HG03378 (cell line): ENCODE measurements at regions not wholly inside any gene's neighbourhood (a gene's known extent, or its start where the extent isn't known, plus 50 kb on each side); places are given as distances from the start of the nearest gene placed in this dataset.

Experiments
- ATAC-seq: cut with Tn5 transposase; IDR thresholded peaks from one replicate; pipeline ENCODE4 v1.9.1; 2021; ENCODE audit warnings: mild to moderate bottlenecking, moderate library complexity; ENCODE audit not compliant: unreplicated experiment

GRCh38 chr2:236939271-236939670 is 146.4 kb upstream of the COPS8 start:
- ATAC-seq = no peak

GRCh38 chr2:236939721-236940231 is 145.9 kb upstream of the COPS8 start:
- ATAC-seq = no peak

GRCh38 chr2:236940497-236940896 is 145.2 kb upstream of the COPS8 start:
- ATAC-seq = no peak

GRCh38 chr2:236940916-236941520 is 144.7 kb upstream of the COPS8 start:
- ATAC-seq = no peak

- no peak for ATAC-seq
Measured at GRCh38 chr2:236941551-236941950, 144.1 kb upstream of the COPS8 start.

GRCh38 chr2:236942554-236942953 is 143.1 kb upstream of the COPS8 start:
- no peak for ATAC-seq

- no peak for ATAC-seq
Measured at GRCh38 chr2:236943068-236943467, 142.6 kb upstream of the COPS8 start.

- ATAC-seq = no peak
Measured at GRCh38 chr2:236943841-236944513, 141.7 kb upstream of the COPS8 start.

- ATAC-seq = no peak
Measured at GRCh38 chr2:236944561-236944960, 141.1 kb upstream of the COPS8 start.

- ATAC-seq = no peak
Measured at GRCh38 chr2:236945431-236946016, 140.2 kb upstream of the COPS8 start.

GRCh38 chr2:236946871-236947270 is 138.8 kb upstream of the COPS8 start:
- no peak for ATAC-seq

- no peak for ATAC-seq
Measured at GRCh38 chr2:236947294-236947693, 138.4 kb upstream of the COPS8 start.

GRCh38 chr2:236947896-236948295 is 137.8 kb upstream of the COPS8 start:
- no peak for ATAC-seq

- ATAC-seq = no peak
Measured at GRCh38 chr2:236949089-236949905, 136.4 kb upstream of the COPS8 start.

GRCh38 chr2:236951830-236952475 is 133.7 kb upstream of the COPS8 start:
- no peak for ATAC-seq

GRCh38 chr2:236954641-236955040 is 131.0 kb upstream of the COPS8 start:
- no peak for ATAC-seq

GRCh38 chr2:236955521-236956030 is 130.1 kb upstream of the COPS8 start:
- no peak for ATAC-seq

- ATAC-seq = no peak
Measured at GRCh38 chr2:236956031-236956618, 129.6 kb upstream of the COPS8 start.

GRCh38 chr2:236956641-236957040 is 129.0 kb upstream of the COPS8 start:
- no peak for ATAC-seq

GRCh38 chr2:236959036-236959435 is 126.7 kb upstream of the COPS8 start:
- ATAC-seq = no peak
